ENCODE measurements at regions not wholly inside any gene's neighbourhood (a gene's known extent, or its start where the extent isn't known, plus 50 kb on each side); places are given as distances from the start of the nearest gene placed in this dataset.
"Not testable (repeated sequence)": the region's sequence is repeated elsewhere in the genome, so short reads cannot be mapped to it uniquely, and the experiment has no call there.

GRCh38 chr3:18987070-18987469 lies 161.2 kb upstream of the KCNH8 start:
- DNase-seq: no peak
- Histone ChIP-seq H2BK5ac (ENCODE audit: low read depth, low read length, poor library complexity) (no peak overlapping the region), H3K4me1 (ENCODE audit: control insufficient read depth in 1 of 2, insufficient read depth in 2 of 2, low read length in 2 of 2) (no peaks in the 10 kb centered on the region), H3K36me3 (ENCODE audit: control insufficient read depth in 1 of 2, insufficient read depth in 2 of 2, low read length in 2 of 2) (no peaks in the 10 kb centered on the region), H2AFZ (ENCODE audit: insufficient read depth, low read length, poor library complexity) (no peak overlapping the region), H4K91ac (ENCODE audit: low read depth, low read length) (no peak overlapping the region), H3K4me3 (ENCODE audit: low read depth, low read length) (no peak overlapping the region), H3K23ac (ENCODE audit: low read length) (no peak overlapping the region), H2BK120ac (ENCODE audit: insufficient read depth, low read length, poor library complexity) (no peak overlapping the region), H3K9ac (ENCODE audit: low read length) (no peak overlapping the region), H3K18ac (ENCODE audit: low read length) (no peak overlapping the region), H3K79me1 (ENCODE audit: low read length) (no peaks in the 10 kb centered on the region), H3K79me2 (ENCODE audit: control insufficient read depth, insufficient read depth, low read length, poor library complexity) (no peaks in the 10 kb centered on the region), H4K8ac (ENCODE audit: low read depth, low read length) (no peak overlapping the region), H3K9me3 (ENCODE audit: insufficient read depth, low read depth, low read length) (no peaks in the 10 kb centered on the region), H3K27me3 (ENCODE audit: insufficient read depth, low read length) (no peaks in the 10 kb centered on the region), H3K4ac (ENCODE audit: low read depth, low read length) (no peak overlapping the region), H3K4me2 (ENCODE audit: low read length) (no peak overlapping the region), H2BK12ac (ENCODE audit: low read length) (no peak overlapping the region), H4K12ac (ENCODE audit: low read depth, low read length) (no peak overlapping the region), H3K27ac (ENCODE audit: low read depth, low read length) (no peak overlapping the region), H3K14ac (ENCODE audit: low read length) (no peak overlapping the region), H2AK5ac (ENCODE audit: low read length) (no peak overlapping the region)

GRCh38 chr3:18982920-18983319 lies 165.4 kb upstream of the KCNH8 start:
- H3K9me3 ChIP-seq (ENCODE audit: insufficient read depth, low read depth, low read length): no peaks in the 10 kb centered on the region
- no CpG with 5 or more reads among the region's 2 CpGs for WGBS (ENCODE audit: extremely low coverage, insufficient coverage, insufficient read length)
- DNase-seq: no peak

GRCh38 chr3:18976102-18976501 lies 172.2 kb upstream of the KCNH8 start:
- not testable (repeated sequence) for H3K23ac ChIP-seq (ENCODE audit: low read length); H3K14ac ChIP-seq (ENCODE audit: low read length); H4K91ac ChIP-seq (ENCODE audit: low read depth, low read length); H3K79me1 ChIP-seq (ENCODE audit: low read length); H2BK5ac ChIP-seq (ENCODE audit: low read depth, low read length, poor library complexity); H3K18ac ChIP-seq (ENCODE audit: low read length); H3K4me1 ChIP-seq (ENCODE audit: control insufficient read depth in 1 of 2, insufficient read depth in 2 of 2, low read length in 2 of 2); H4K8ac ChIP-seq (ENCODE audit: low read depth, low read length); H3K79me2 ChIP-seq (ENCODE audit: control insufficient read depth, insufficient read depth, low read length, poor library complexity); H3K4me2 ChIP-seq (ENCODE audit: low read length); H2AFZ ChIP-seq (ENCODE audit: insufficient read depth, low read length, poor library complexity); H4K12ac ChIP-seq (ENCODE audit: low read depth, low read length); H2AK5ac ChIP-seq (ENCODE audit: low read length); H3K27ac ChIP-seq (ENCODE audit: low read depth, low read length); H2BK12ac ChIP-seq (ENCODE audit: low read length); H2BK120ac ChIP-seq (ENCODE audit: insufficient read depth, low read length, poor library complexity); H3K36me3 ChIP-seq (ENCODE audit: control insufficient read depth in 1 of 2, insufficient read depth in 2 of 2, low read length in 2 of 2); H3K4ac ChIP-seq (ENCODE audit: low read depth, low read length); H3K4me3 ChIP-seq (ENCODE audit: low read depth, low read length); H3K9ac ChIP-seq (ENCODE audit: low read length); H3K27me3 ChIP-seq (ENCODE audit: insufficient read depth, low read length); DNase-seq; H3K9me3 ChIP-seq (ENCODE audit: insufficient read depth, low read depth, low read length)
- WGBS (ENCODE audit: extremely low coverage, insufficient coverage, insufficient read length): no CpG with 5 or more reads among the region's 17 CpGs

More at GRCh38 chr3:18982920-18983319, 165.4 kb upstream of the KCNH8 start:
- no peak overlapping the region for H3K27ac ChIP-seq (ENCODE audit: low read depth, low read length)
- H2BK5ac ChIP-seq (ENCODE audit: low read depth, low read length, poor library complexity): no peak overlapping the region
- no peak overlapping the region for H3K23ac ChIP-seq (ENCODE audit: low read length)
- H3K4me3 ChIP-seq (ENCODE audit: low read depth, low read length): no peak overlapping the region
- no peaks in the 10 kb centered on the region for H3K79me1 ChIP-seq (ENCODE audit: low read length)
- H3K4ac ChIP-seq (ENCODE audit: low read depth, low read length): no peak overlapping the region
- H3K27me3 ChIP-seq (ENCODE audit: insufficient read depth, low read length): no peaks in the 10 kb centered on the region
- H3K79me2 ChIP-seq (ENCODE audit: control insufficient read depth, insufficient read depth, low read length, poor library complexity): no peaks in the 10 kb centered on the region
- H2AK5ac ChIP-seq (ENCODE audit: low read length): no peak overlapping the region
- H2BK120ac ChIP-seq (ENCODE audit: insufficient read depth, low read length, poor library complexity): no peak overlapping the region
- no peak overlapping the region for H4K8ac ChIP-seq (ENCODE audit: low read depth, low read length)
- H3K9ac ChIP-seq (ENCODE audit: low read length): no peak overlapping the region
- no peak overlapping the region for H3K18ac ChIP-seq (ENCODE audit: low read length)
- H3K4me1 ChIP-seq (ENCODE audit: control insufficient read depth in 1 of 2, insufficient read depth in 2 of 2, low read length in 2 of 2): no peaks in the 10 kb centered on the region
- H2BK12ac ChIP-seq (ENCODE audit: low read length): no peak overlapping the region
- no peak overlapping the region for H3K14ac ChIP-seq (ENCODE audit: low read length)
- no peak overlapping the region for H4K91ac ChIP-seq (ENCODE audit: low read depth, low read length)
- no peak overlapping the region for H4K12ac ChIP-seq (ENCODE audit: low read depth, low read length)
- H3K36me3 ChIP-seq (ENCODE audit: control insufficient read depth in 1 of 2, insufficient read depth in 2 of 2, low read length in 2 of 2): no peaks in the 10 kb centered on the region
- no peak overlapping the region for H2AFZ ChIP-seq (ENCODE audit: insufficient read depth, low read length, poor library complexity)
- H3K4me2 ChIP-seq (ENCODE audit: low read length): no peak overlapping the region

GRCh38 chr3:18968120-18968519 lies 180.2 kb upstream of the KCNH8 start:
- no peak overlapping the region for H3K4ac ChIP-seq (ENCODE audit: low read depth, low read length)
- H3K79me2 ChIP-seq (ENCODE audit: control insufficient read depth, insufficient read depth, low read length, poor library complexity): no peaks in the 10 kb centered on the region
- H3K4me1 ChIP-seq (ENCODE audit: control insufficient read depth in 1 of 2, insufficient read depth in 2 of 2, low read length in 2 of 2): peaks cover 0 to 2% of the 10 kb centered on the region in 2 experiments
- H3K23ac ChIP-seq (ENCODE audit: low read length): no peak overlapping the region
- no peak overlapping the region for H3K9ac ChIP-seq (ENCODE audit: low read length)
- DNase-seq: peak; percentile 76 to 85
- no peak overlapping the region for H3K14ac ChIP-seq (ENCODE audit: low read length)
- no peak overlapping the region for H2AK5ac ChIP-seq (ENCODE audit: low read length)
- no peak overlapping the region for H3K4me3 ChIP-seq (ENCODE audit: low read depth, low read length)
- H2BK5ac ChIP-seq (ENCODE audit: low read depth, low read length, poor library complexity): no peak overlapping the region
- no peak overlapping the region for H4K91ac ChIP-seq (ENCODE audit: low read depth, low read length)
- no peaks in the 10 kb centered on the region for H3K79me1 ChIP-seq (ENCODE audit: low read length)
- H3K36me3 ChIP-seq (ENCODE audit: control insufficient read depth in 1 of 2, insufficient read depth in 2 of 2, low read length in 2 of 2): no peaks in the 10 kb centered on the region
- no peak overlapping the region for H3K4me2 ChIP-seq (ENCODE audit: low read length)
- no peak overlapping the region for H4K8ac ChIP-seq (ENCODE audit: low read depth, low read length)
- no peak overlapping the region for H2AFZ ChIP-seq (ENCODE audit: insufficient read depth, low read length, poor library complexity)
- no peak overlapping the region for H2BK12ac ChIP-seq (ENCODE audit: low read length)
- no peak overlapping the region for H4K12ac ChIP-seq (ENCODE audit: low read depth, low read length)
- H3K9me3 ChIP-seq (ENCODE audit: insufficient read depth, low read depth, low read length): no peaks in the 10 kb centered on the region
- no peak overlapping the region for H3K18ac ChIP-seq (ENCODE audit: low read length)
- H3K27ac ChIP-seq (ENCODE audit: low read depth, low read length): no peak overlapping the region
- no peaks in the 10 kb centered on the region for H3K27me3 ChIP-seq (ENCODE audit: insufficient read depth, low read length)
- no peak overlapping the region for H2BK120ac ChIP-seq (ENCODE audit: insufficient read depth, low read length, poor library complexity)
- no CpG with 5 or more reads among the region's 3 CpGs for WGBS (ENCODE audit: extremely low coverage, insufficient coverage, insufficient read length)
